Panc1 (cell line): ENCODE measurements at regions not wholly inside any gene's neighbourhood (a gene's known extent, or its start where the extent isn't known, plus 50 kb on each side); places are given as distances from the start of the nearest gene placed in this dataset.

Experiments used
- POLR2AphosphoS5 ChIP-seq: IDR thresholded peaks from 2 replicates; pipeline ENCODE4 v1.6.1; 2012; ENCODE audit warnings: mild to moderate bottlenecking, low read depth, low read length, moderate library complexity
- TF ChIP-seq, protein P1 (sequence below): fragments of 450-650 bp; IDR thresholded peaks from 2 replicates; pipeline ENCODE4 v1.5.1; 2017; ENCODE audit warnings: mild to moderate bottlenecking

DNA sequence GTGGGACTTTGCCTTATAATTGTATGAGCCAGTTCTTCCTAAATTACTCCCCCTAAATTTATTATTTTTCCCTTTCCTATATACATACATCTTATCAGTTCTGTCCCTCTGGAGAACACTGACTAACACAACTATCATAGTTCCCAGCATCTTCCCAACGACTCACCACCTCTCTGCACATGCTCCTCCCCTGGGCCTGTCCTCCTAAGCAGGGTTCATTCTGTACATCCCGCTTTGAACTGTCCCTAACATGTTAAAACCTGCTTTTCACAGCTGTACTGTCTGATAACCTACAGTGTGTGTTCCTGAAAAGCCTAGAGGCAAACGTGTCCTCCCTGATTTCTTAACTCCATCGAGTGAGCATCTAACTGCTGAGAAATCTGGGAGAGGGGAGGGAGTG is 141.7 kb downstream of the EFNB2 start:
- TF ChIP-seq POLR2AphosphoS5, result no peak
- TF ChIP-seq, protein P1, sequence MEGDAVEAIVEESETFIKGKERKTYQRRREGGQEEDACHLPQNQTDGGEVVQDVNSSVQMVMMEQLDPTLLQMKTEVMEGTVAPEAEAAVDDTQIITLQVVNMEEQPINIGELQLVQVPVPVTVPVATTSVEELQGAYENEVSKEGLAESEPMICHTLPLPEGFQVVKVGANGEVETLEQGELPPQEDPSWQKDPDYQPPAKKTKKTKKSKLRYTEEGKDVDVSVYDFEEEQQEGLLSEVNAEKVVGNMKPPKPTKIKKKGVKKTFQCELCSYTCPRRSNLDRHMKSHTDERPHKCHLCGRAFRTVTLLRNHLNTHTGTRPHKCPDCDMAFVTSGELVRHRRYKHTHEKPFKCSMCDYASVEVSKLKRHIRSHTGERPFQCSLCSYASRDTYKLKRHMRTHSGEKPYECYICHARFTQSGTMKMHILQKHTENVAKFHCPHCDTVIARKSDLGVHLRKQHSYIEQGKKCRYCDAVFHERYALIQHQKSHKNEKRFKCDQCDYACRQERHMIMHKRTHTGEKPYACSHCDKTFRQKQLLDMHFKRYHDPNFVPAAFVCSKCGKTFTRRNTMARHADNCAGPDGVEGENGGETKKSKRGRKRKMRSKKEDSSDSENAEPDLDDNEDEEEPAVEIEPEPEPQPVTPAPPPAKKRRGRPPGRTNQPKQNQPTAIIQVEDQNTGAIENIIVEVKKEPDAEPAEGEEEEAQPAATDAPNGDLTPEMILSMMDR, result no peak
